Endothelial cell of umbilical vein (primary cell): ENCODE measurements at regions not wholly inside any gene's neighbourhood (a gene's known extent, or its start where the extent isn't known, plus 50 kb on each side); places are given as distances from the start of the nearest gene placed in this dataset.

Experiments used
- BruUV-seq: library from RNA; stranded (reverse); fragments of 400-500 nt; replicated peaks from 2 replicates; lab custom pipeline; 2021; lab: Mats Ljungman, UMichigan
- CTCF ChIA-PET: fragments of 300-600, 350-600 bp; sonication (Branson Sonifier 250); formaldehyde crosslinking; loops from one replicate; lab custom pipeline; 2021; ENCODE audit warnings: antibody characterized with exemption, inconsistent platforms; lab: Charles Lee
- POLR2A ChIA-PET: fragments of 300-600, 350-600 bp; sonication (Branson Sonifier 250); formaldehyde crosslinking; loops from one replicate; lab custom pipeline; 2021; ENCODE audit warnings: antibody characterized with exemption, inconsistent platforms; lab: Charles Lee
- DNase-seq: peaks from one replicate; pipeline ENCODE4 v3.0.0-alpha.2; 2011; ENCODE audit warnings: low read depth, low spot score
- FAIRE-seq: peaks from 2 replicates; lab custom pipeline; 2011; peaks lifted over from hg19 to GRCh38; lab: Jason Lieb, UNC
- H2AFZ ChIP-seq: 2 replicates; pipeline ENCODE4 v1.6.0; 2012; ENCODE audit warnings: low read depth, low read length, control low read depth, inconsistent platforms
- H3K27ac ChIP-seq: 2 replicates; pipeline ENCODE4 v1.5.1; 2011; ENCODE audit warnings: low read depth, mild to moderate bottlenecking, control low read depth, low read length, moderate library complexity; ENCODE audit not compliant: insufficient read depth
- H3K27me3 ChIP-seq, 2 experiments: 2 replicates each; pipeline versions ENCODE4 v1.6.0 to v1.6.1; 2011; ENCODE audit warnings: low read length in 2 of 2, mixed read lengths in 1 of 2; ENCODE audit not compliant: control insufficient read depth in 2 of 2, insufficient read depth in 2 of 2
- H3K36me3 ChIP-seq, 2 experiments: 2 replicates in 1 of 2; 3 replicates in 1 of 2; pipeline ENCODE4 v1.5.1; 2011; ENCODE audit warnings: low read length in 2 of 2, mild to moderate bottlenecking in 1 of 2, moderate library complexity in 1 of 2; ENCODE audit not compliant: control insufficient read depth in 2 of 2, insufficient read depth in 2 of 2; ENCODE audit errors: extremely low read depth in 1 of 2
- H3K4me1 ChIP-seq: 3 replicates; pipeline ENCODE4 v1.5.1; 2011; ENCODE audit warnings: mild to moderate bottlenecking, low read length; ENCODE audit not compliant: control insufficient read depth, insufficient read depth; ENCODE audit errors: extremely low read depth
- H3K4me2 ChIP-seq: 2 replicates; pipeline ENCODE4 v1.6.1; 2011; ENCODE audit warnings: low read length, control low read depth, mixed read lengths; ENCODE audit not compliant: insufficient read depth
- H3K4me3 ChIP-seq, 3 experiments: fragments of 200-600 bp in 1 of 3; sonication (generic), shearing (Covaris generic) in 1 of 3; replicated peaks in 1 of 3; 2 replicates each; pipeline ENCODE4 v1.5.1; 2011 to 2016; ENCODE audit warnings: control low read depth in 3 of 3, low read length in 3 of 3, mild to moderate bottlenecking in 2 of 3, inconsistent platforms in 1 of 3, low read depth in 1 of 3, moderate library complexity in 1 of 3; ENCODE audit not compliant: insufficient read depth in 1 of 3
- H3K79me2 ChIP-seq: 2 replicates; pipeline ENCODE4 v1.6.0; 2012; ENCODE audit warnings: low read length, inconsistent platforms; ENCODE audit not compliant: control insufficient read depth, insufficient read depth
- H3K9ac ChIP-seq: replicated peaks from 2 replicates; pipeline ENCODE3; 2011; ENCODE audit warnings: low read length, control low read depth; ENCODE audit not compliant: insufficient read depth; ENCODE audit errors: extremely low read depth
- H3K9me1 ChIP-seq: replicated peaks from 3 replicates; pipeline ENCODE4 v1.6.0; 2011; ENCODE audit warnings: mild to moderate bottlenecking, low read length; ENCODE audit not compliant: control insufficient read depth, insufficient read depth; ENCODE audit errors: extremely low read depth
- H3K9me3 ChIP-seq: replicated peaks from 2 replicates; pipeline ENCODE4 v1.5.1; 2012; ENCODE audit warnings: low read length, inconsistent platforms; ENCODE audit not compliant: control insufficient read depth, insufficient read depth
- H4K20me1 ChIP-seq: replicated peaks from 2 replicates; pipeline ENCODE3; 2011; ENCODE audit warnings: mild to moderate bottlenecking, low read length; ENCODE audit not compliant: control insufficient read depth, insufficient read depth; ENCODE audit errors: extremely low read depth
- CTCF ChIP-seq, 2 donors: IDR thresholded peaks; 1 replicate in 1 of 2; 2 replicates in 1 of 2; pipeline ENCODE4 v1.5.1; 2011; ENCODE audit warnings: low read length in 2 of 2, mild to moderate bottlenecking in 2 of 2, moderate library complexity in 2 of 2, control low read depth in 1 of 2, inconsistent platforms in 1 of 2, low read depth in 1 of 2; ENCODE audit not compliant: insufficient read depth in 1 of 2; ENCODE audit errors: extremely low read depth in 1 of 2
- EZH2 ChIP-seq: IDR thresholded peaks from 2 replicates; pipeline ENCODE4 v1.6.1; 2012; ENCODE audit warnings: borderline replicate concordance, low read depth, mild to moderate bottlenecking, moderate library complexity, low read length, inconsistent platforms; ENCODE audit not compliant: severe bottlenecking
- FOS ChIP-seq: IDR thresholded peaks from 2 replicates; pipeline ENCODE4 v1.6.1; 2011; ENCODE audit warnings: mild to moderate bottlenecking, low read length, moderate library complexity, borderline replicate concordance; ENCODE audit not compliant: insufficient read depth
- GATA2 ChIP-seq: IDR thresholded peaks from 2 replicates; pipeline ENCODE4 v1.7.0; 2011; ENCODE audit warnings: low read depth, mild to moderate bottlenecking, moderate library complexity, mixed read lengths, low read length; ENCODE audit not compliant: insufficient read length, insufficient read depth
- JUN ChIP-seq: IDR thresholded peaks from 2 replicates; pipeline ENCODE4 v1.6.1; 2011; ENCODE audit warnings: borderline replicate concordance, low read depth; ENCODE audit not compliant: insufficient read length, insufficient read depth
- MAX ChIP-seq: IDR thresholded peaks from 2 replicates; pipeline ENCODE4 v1.6.1; 2011; ENCODE audit not compliant: insufficient read depth, insufficient read length
- MYC ChIP-seq: IDR thresholded peaks from one replicate; pipeline ENCODE4 v1.6.1; 2011; ENCODE audit warnings: mild to moderate bottlenecking, low read depth, low read length
- POLR2A ChIP-seq: IDR thresholded peaks from 2 replicates; pipeline ENCODE4 v1.6.1; 2012; ENCODE audit warnings: low read depth, mild to moderate bottlenecking, control low read depth, low read length
- POLR2AphosphoS5 ChIP-seq: IDR thresholded peaks from 2 replicates; pipeline ENCODE4 v1.6.1; 2012; ENCODE audit warnings: low read depth, mild to moderate bottlenecking, control low read depth, low read length, moderate library complexity; ENCODE audit not compliant: insufficient read depth
- dilution Hi-C: fragments of 300-500 bp; cut with MboI; formaldehyde crosslinking; loops from one replicate; pipeline ENCODE4 v1.15.0; 2019; ENCODE audit warnings: low sequenced_read_pairs; ENCODE audit not compliant: extremely low pct_ligation_motif_present
- intact Hi-C: fragments of 100-400 bp; cut with micrococcal nuclease; formaldehyde crosslinking; loops from one replicate; pipeline ENCODE4 v1.10.0; 2022

GRCh38 chr12:44947163-44947562 lies 71.0 kb upstream of the NELL2 start:
- DNase-seq (no peak), FAIRE-seq (no peak)
- Histone ChIP-seq H2AFZ (no peak overlapping the region), H3K4me2 (no peak overlapping the region), H3K36me3 (no peaks in the 10 kb centered on the region), H3K27me3 (peaks cover 0 to 11% of the 10 kb centered on the region in 2 experiments), H3K27ac (no peak overlapping the region), H3K9me3 (no peaks in the 10 kb centered on the region), H3K9ac (no peak overlapping the region), H4K20me1 (no peaks in the 10 kb centered on the region), H3K9me1 (no peaks in the 10 kb centered on the region), H3K4me1 (no peaks in the 10 kb centered on the region), H3K79me2 (no peaks in the 10 kb centered on the region), H3K4me3 (no peak overlapping the region)
- ChIA-PET POLR2A (no interaction called here), CTCF (interaction anchor here (1.8 kb wide), 1 partner anchor 17 kb away, joined by 5 read pairs; no protein-coding TSS in a partner anchor)
- no peak for TF ChIP-seq FOS
- no peak for TF ChIP-seq POLR2AphosphoS5
- TF ChIP-seq CTCF (IDR thresholded peaks at IDR 0.05; ENCODE audit: extremely low read depth in 1 of 2, insufficient read depth in 1 of 2, low read depth in 1 of 2, low read length in 2 of 2), result no peak
- no peak for TF ChIP-seq GATA2
- no peak for TF ChIP-seq MAX
- TF ChIP-seq EZH2, result no peak
- no peak for TF ChIP-seq POLR2A
- no peak for TF ChIP-seq JUN
- TF ChIP-seq MYC, result no peak
- dilution Hi-C loops, result no loop called here
- intact Hi-C loops, result loop anchor here (5.0 to 10.0 kb wide), 2 partner anchors 632 to 990 kb away; no protein-coding TSS in a partner anchor
- no TSS peak for BruUV-seq
